Heart left ventricle (tissue), 13 donors: ENCODE measurements at regions not wholly inside any gene's neighbourhood (a gene's known extent, or its start where the extent isn't known, plus 50 kb on each side); places are given as distances from the start of the nearest gene placed in this dataset.

Experiments used
- CTCF ChIP-seq, 12 donors: fragments of 200-600 bp; sonication (generic) in 4 of 12; IDR thresholded peaks; one replicate each; pipeline versions ENCODE4 v1.5.0 to v1.8.0; 2018 to 2022; ENCODE audit warnings: antibody characterized with exemption in 12 of 12, mild to moderate bottlenecking in 5 of 12
- POLR2A ChIP-seq, 2 donors: fragments of 450-650 bp; IDR thresholded peaks; one replicate each; pipeline ENCODE4 v1.6.1; 2017; ENCODE audit warnings: antibody characterized with exemption in 2 of 2, mild to moderate bottlenecking in 2 of 2, moderate library complexity in 2 of 2
- donor health status: ischemic (EF 13 %, LVEDD 7.1; RV severe dilation, severe dysfunction).
- donor health status: DM: no; HTN: yes; CAD: no.
- donor health status: DM: no; HTN: no; CAD: no.
- donor health status: ischemic (EF 25% LVEDD 6.9; RV normal size, moderate dysfunction).
- donor health status: ischemic (EF 25% LVEDD 5.7; RV mildly dilated, moderate dysfunction).
- donor health status: ischemic (EF 35%, LVEDD 5.7; RV mildly dilated, moderate dysfunction).
- donor health status: nonischemic (EF 11% LVEDD 7.7; RV severe dilation, severe dysfunction).
- donor health status: DM: yes; HTN: yes; CAD: no.
- donor health status: PGD.
- donor health status: ischemic (EF 29% LVEDD 5.4; RV normal size, mild dysfunction).
- donor health status: nonischemic (EF 23%, LVEDD 6.1; RV moderate dilation, normal function).

GRCh38 chr9:108397286-108397685, 458.5 kb downstream of the ACTL7B start:
- TF ChIP-seq CTCF (IDR thresholded peaks at IDR 0.05) (no peak), POLR2A (IDR thresholded peaks at IDR 0.05) (no peak)
